Fibroblast of lung (primary cell): ENCODE measurements at regions not wholly inside any gene's neighbourhood (a gene's known extent, or its start where the extent isn't known, plus 50 kb on each side); places are given as distances from the start of the nearest gene placed in this dataset.

Experiments
- DNase-seq, 2 donors: peaks; one replicate each; pipeline versions ENCODE4 v3.0.0 to v3.0.0-alpha.2; 2010; ENCODE audit warnings: low read depth in 2 of 2
- H2AFZ ChIP-seq: 2 replicates; pipeline ENCODE4 v1.5.1; 2012; ENCODE audit warnings: low read length, control low read depth, inconsistent platforms
- H3K27ac ChIP-seq: 2 replicates; pipeline ENCODE4 v1.5.1; 2011; ENCODE audit warnings: low read length, control low read depth; ENCODE audit not compliant: insufficient read depth
- H3K27me3 ChIP-seq: 2 replicates; pipeline ENCODE4 v1.5.1; 2011; ENCODE audit warnings: mild to moderate bottlenecking, low read length; ENCODE audit not compliant: control insufficient read depth, insufficient read depth
- H3K36me3 ChIP-seq: 2 replicates; pipeline ENCODE4 v1.5.1; 2011; ENCODE audit warnings: low read length; ENCODE audit not compliant: control insufficient read depth, insufficient read depth
- H3K4me1 ChIP-seq: 2 replicates; pipeline ENCODE4 v1.5.1; 2011; ENCODE audit warnings: low read length; ENCODE audit not compliant: control insufficient read depth, insufficient read depth; ENCODE audit errors: extremely low read depth
- H3K4me2 ChIP-seq: 2 replicates; pipeline ENCODE4 v1.5.1; 2011; ENCODE audit warnings: low read length, control low read depth; ENCODE audit not compliant: insufficient read depth; ENCODE audit errors: extremely low read depth
- H3K4me3 ChIP-seq, 4 experiments: fragments of 200-600 bp in 1 of 4; sonication (generic) in 1 of 4; replicated peaks in 1 of 4; 2 replicates each; pipeline ENCODE4 v1.5.1; 2011 to 2016; ENCODE audit warnings: low read length in 4 of 4, low read depth in 3 of 4, mild to moderate bottlenecking in 3 of 4, control low read depth in 2 of 4, inconsistent platforms in 1 of 4, mixed read lengths in 1 of 4; ENCODE audit not compliant: insufficient read depth in 1 of 4; ENCODE audit errors: control extremely low read depth in 1 of 4
- H3K79me2 ChIP-seq: 2 replicates; pipeline ENCODE4 v1.5.1; 2012; ENCODE audit warnings: mild to moderate bottlenecking, low read length, inconsistent platforms; ENCODE audit not compliant: control insufficient read depth, insufficient read depth
- H3K9ac ChIP-seq: 2 replicates; pipeline ENCODE4 v1.5.1; 2011; ENCODE audit warnings: mild to moderate bottlenecking, low read length, control low read depth; ENCODE audit not compliant: insufficient read depth
- H3K9me3 ChIP-seq: 2 replicates; pipeline ENCODE4 v1.5.1; 2012; ENCODE audit warnings: low read depth, low read length; ENCODE audit not compliant: control insufficient read depth, insufficient read depth
- H4K20me1 ChIP-seq: 2 replicates; pipeline ENCODE4 v1.5.1; 2011; ENCODE audit warnings: low read length; ENCODE audit not compliant: control insufficient read depth, insufficient read depth; ENCODE audit errors: extremely low read depth
- EZH2 ChIP-seq: IDR thresholded peaks from 2 replicates; pipeline ENCODE4 v1.5.1; 2012; ENCODE audit warnings: low read length, control low read depth, mild to moderate bottlenecking; ENCODE audit errors: missing control alignments
- TF ChIP-seq, protein P1 (sequence below), 2 donors: IDR thresholded peaks in 1 of 2; conservative IDR thresholded peaks in 1 of 2; 1 replicate in 1 of 2; 2 replicates in 1 of 2; pipeline ENCODE4 v1.5.1; 2011 to 2012; ENCODE audit warnings: low read length in 2 of 2, control low read depth in 1 of 2, inconsistent platforms in 1 of 2, low read depth in 1 of 2, mild to moderate bottlenecking in 1 of 2

GRCh38 chr5:106639488-106639887, 1031.2 kb downstream of the EFNA5 start:
- no peak for DNase-seq
- no peak overlapping the region for H3K9ac ChIP-seq
- TF ChIP-seq EZH2: no peak
- TF ChIP-seq, protein P1, sequence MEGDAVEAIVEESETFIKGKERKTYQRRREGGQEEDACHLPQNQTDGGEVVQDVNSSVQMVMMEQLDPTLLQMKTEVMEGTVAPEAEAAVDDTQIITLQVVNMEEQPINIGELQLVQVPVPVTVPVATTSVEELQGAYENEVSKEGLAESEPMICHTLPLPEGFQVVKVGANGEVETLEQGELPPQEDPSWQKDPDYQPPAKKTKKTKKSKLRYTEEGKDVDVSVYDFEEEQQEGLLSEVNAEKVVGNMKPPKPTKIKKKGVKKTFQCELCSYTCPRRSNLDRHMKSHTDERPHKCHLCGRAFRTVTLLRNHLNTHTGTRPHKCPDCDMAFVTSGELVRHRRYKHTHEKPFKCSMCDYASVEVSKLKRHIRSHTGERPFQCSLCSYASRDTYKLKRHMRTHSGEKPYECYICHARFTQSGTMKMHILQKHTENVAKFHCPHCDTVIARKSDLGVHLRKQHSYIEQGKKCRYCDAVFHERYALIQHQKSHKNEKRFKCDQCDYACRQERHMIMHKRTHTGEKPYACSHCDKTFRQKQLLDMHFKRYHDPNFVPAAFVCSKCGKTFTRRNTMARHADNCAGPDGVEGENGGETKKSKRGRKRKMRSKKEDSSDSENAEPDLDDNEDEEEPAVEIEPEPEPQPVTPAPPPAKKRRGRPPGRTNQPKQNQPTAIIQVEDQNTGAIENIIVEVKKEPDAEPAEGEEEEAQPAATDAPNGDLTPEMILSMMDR (conservative IDR thresholded peaks at IDR 0.05 in 1 of 2, IDR thresholded peaks at IDR 0.05 in 1 of 2; ENCODE audit: low read depth in 1 of 2, low read length in 2 of 2): no peak
- no peaks in the 10 kb centered on the region for H3K27me3 ChIP-seq
- no peaks in the 10 kb centered on the region for H3K79me2 ChIP-seq
- H3K4me2 ChIP-seq: no peak overlapping the region
- H3K9me3 ChIP-seq: no peaks in the 10 kb centered on the region
- no peak overlapping the region for H3K4me3 ChIP-seq
- no peak overlapping the region for H3K27ac ChIP-seq
- H2AFZ ChIP-seq: no peak overlapping the region
- H3K36me3 ChIP-seq: no peaks in the 10 kb centered on the region
- H3K4me1 ChIP-seq: no peaks in the 10 kb centered on the region
- no peaks in the 10 kb centered on the region for H4K20me1 ChIP-seq

DNA sequence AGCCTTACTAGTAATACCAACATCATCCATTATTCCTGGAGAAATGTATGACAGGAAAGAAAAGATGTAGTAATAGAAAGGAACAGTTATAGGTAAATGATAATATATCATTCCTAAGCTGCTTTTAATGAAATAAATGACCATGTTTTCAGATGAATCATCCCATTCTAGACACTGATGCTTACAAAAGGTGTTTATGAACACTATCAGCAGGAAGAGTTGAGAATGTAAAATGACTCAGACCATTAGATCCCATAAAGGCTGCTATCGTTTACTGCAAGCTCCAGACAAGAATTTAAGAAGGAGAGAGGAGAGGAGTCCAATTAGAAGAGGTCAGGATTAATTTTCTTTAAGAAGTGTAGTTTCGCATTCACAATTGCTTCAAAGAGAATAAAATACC, 1033.5 kb downstream of the EFNA5 start:
- Histone ChIP-seq H3K36me3 (no peaks in the 10 kb centered on the region), H3K4me2 (no peak overlapping the region), H3K9me3 (no peaks in the 10 kb centered on the region), H2AFZ (no peak overlapping the region), H3K27ac (no peak overlapping the region), H3K4me3 (no peak overlapping the region), H3K4me1 (no peaks in the 10 kb centered on the region), H3K9ac (no peak overlapping the region), H3K27me3 (no peaks in the 10 kb centered on the region), H3K79me2 (no peaks in the 10 kb centered on the region), H4K20me1 (no peaks in the 10 kb centered on the region)
- peak in 1 of 2 donors; percentile 35 for DNase-seq
- TF ChIP-seq, protein P1 (conservative IDR thresholded peaks at IDR 0.05 in 1 of 2, IDR thresholded peaks at IDR 0.05 in 1 of 2; ENCODE audit: low read depth in 1 of 2, low read length in 2 of 2): no peak
- no peak for TF ChIP-seq EZH2

GRCh38 chr5:106634375-106634774, 1036.4 kb downstream of the EFNA5 start:
- Histone ChIP-seq H3K9ac (no peak overlapping the region), H3K4me1 (no peaks in the 10 kb centered on the region), H3K4me3 (no peak overlapping the region), H3K9me3 (no peaks in the 10 kb centered on the region), H4K20me1 (no peaks in the 10 kb centered on the region), H3K79me2 (no peaks in the 10 kb centered on the region), H3K27ac (no peak overlapping the region), H3K27me3 (no peaks in the 10 kb centered on the region), H3K36me3 (no peaks in the 10 kb centered on the region), H3K4me2 (no peak overlapping the region), H2AFZ (no peak overlapping the region)
- DNase-seq: peak in 1 of 2 donors; percentile 2
- TF ChIP-seq, protein P1 (conservative IDR thresholded peaks at IDR 0.05 in 1 of 2, IDR thresholded peaks at IDR 0.05 in 1 of 2; ENCODE audit: low read depth in 1 of 2, low read length in 2 of 2): no peak
- TF ChIP-seq EZH2: no peak
